Heart left ventricle (tissue), 13 donors: ENCODE measurements at regions not wholly inside any gene's neighbourhood (a gene's known extent, or its start where the extent isn't known, plus 50 kb on each side); places are given as distances from the start of the nearest gene placed in this dataset.

Experiments used
- CTCF ChIP-seq, 12 donors: fragments of 200-600 bp; sonication (generic) in 4 of 12; IDR thresholded peaks; one replicate each; pipeline versions ENCODE4 v1.5.0 to v1.8.0; 2018 to 2022; ENCODE audit warnings: antibody characterized with exemption in 12 of 12, mild to moderate bottlenecking in 5 of 12
- POLR2A ChIP-seq, 2 donors: fragments of 450-650 bp; IDR thresholded peaks; one replicate each; pipeline ENCODE4 v1.6.1; 2017; ENCODE audit warnings: antibody characterized with exemption in 2 of 2, mild to moderate bottlenecking in 2 of 2, moderate library complexity in 2 of 2
- donor health status: ischemic (EF 13 %, LVEDD 7.1; RV severe dilation, severe dysfunction).
- donor health status: DM: no; HTN: yes; CAD: no.
- donor health status: DM: no; HTN: no; CAD: no.
- donor health status: ischemic (EF 25% LVEDD 6.9; RV normal size, moderate dysfunction).
- donor health status: ischemic (EF 25% LVEDD 5.7; RV mildly dilated, moderate dysfunction).
- donor health status: ischemic (EF 35%, LVEDD 5.7; RV mildly dilated, moderate dysfunction).
- donor health status: nonischemic (EF 11% LVEDD 7.7; RV severe dilation, severe dysfunction).
- donor health status: DM: yes; HTN: yes; CAD: no.
- donor health status: PGD.
- donor health status: ischemic (EF 29% LVEDD 5.4; RV normal size, mild dysfunction).
- donor health status: nonischemic (EF 23%, LVEDD 6.1; RV moderate dilation, normal function).

DNA sequence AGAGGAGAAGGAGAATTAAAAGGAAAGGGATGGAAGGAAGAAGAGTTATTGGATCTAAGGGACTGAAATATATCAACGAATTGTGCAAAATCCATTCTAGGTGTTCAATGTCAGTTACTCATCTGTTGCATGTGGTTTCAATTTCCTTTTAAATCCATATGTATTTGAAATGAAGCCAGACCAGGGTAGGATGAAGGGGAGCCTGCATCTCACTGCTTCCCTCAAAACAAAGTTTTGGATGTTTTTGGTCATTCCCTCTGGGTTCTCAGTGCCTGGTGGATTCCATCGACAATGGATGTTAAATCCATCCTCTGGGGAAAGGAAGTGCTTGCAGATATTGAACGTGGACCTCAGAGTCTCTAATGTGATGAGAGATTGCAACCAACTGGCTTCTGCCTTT lies 103.5 kb upstream of the XYLT1 start:
- TF ChIP-seq CTCF (IDR thresholded peaks at IDR 0.05) (no peak), POLR2A (IDR thresholded peaks at IDR 0.05) (no peak)
